22Rv1 (cell line): ENCODE measurements at regions not wholly inside any gene's neighbourhood (a gene's known extent, or its start where the extent isn't known, plus 50 kb on each side); places are given as distances from the start of the nearest gene placed in this dataset.

Experiments
- CTCF ChIP-seq: fragments of 450-650 bp; IDR thresholded peaks from 2 replicates; pipeline ENCODE4 v1.5.1; 2017; ENCODE audit warnings: mild to moderate bottlenecking
- ZFX ChIP-seq: fragments of 450-650 bp; IDR thresholded peaks from 2 replicates; pipeline ENCODE4 v1.6.1; 2017; ENCODE audit warnings: antibody characterized with exemption, borderline replicate concordance

- peak; percentile 76 for TF ChIP-seq CTCF
- TF ChIP-seq ZFX, result no peak
These were observed 1646.2 kb upstream of the SPRY2 start for GRCh38 chr13:81987159-81987558.
